RWPE2 (cell line): ENCODE measurements at regions not wholly inside any gene's neighbourhood (a gene's known extent, or its start where the extent isn't known, plus 50 kb on each side); places are given as distances from the start of the nearest gene placed in this dataset.

Source experiments
- ATAC-seq: fragments of 200-7000 bp; cut with Tn5 transposase; 3 replicates; pipeline ENCODE4 v1.9.1; 2021; ENCODE audit warnings: low read depth
- DNase-seq: peaks from one replicate; pipeline ENCODE4 v3.0.0-alpha.2; 2020; ENCODE audit warnings: low spot score
- H3K27ac ChIP-seq: fragments of 450-650 bp; 2 replicates; pipeline ENCODE4 v1.5.1; 2017; ENCODE audit warnings: mild to moderate bottlenecking; ENCODE audit not compliant: poor library complexity, severe bottlenecking
- H3K27me3 ChIP-seq: fragments of 250-450 bp; sonication (Bioruptor Pico); 2 replicates; pipeline ENCODE4 v1.5.1; 2021; ENCODE audit warnings: mild to moderate bottlenecking, moderate library complexity; ENCODE audit not compliant: insufficient read depth, poor library complexity, severe bottlenecking
- H3K36me3 ChIP-seq: fragments of 250-450 bp; sonication (Bioruptor Pico); 2 replicates; pipeline ENCODE4 v1.5.1; 2020; ENCODE audit warnings: low read depth, mild to moderate bottlenecking, moderate library complexity
- H3K4me1 ChIP-seq: fragments of 250-450 bp; sonication (Bioruptor Pico); 2 replicates; pipeline ENCODE4 v1.5.1; 2021; ENCODE audit warnings: mild to moderate bottlenecking, moderate library complexity; ENCODE audit not compliant: insufficient read depth, poor library complexity, severe bottlenecking
- H3K4me3 ChIP-seq: fragments of 250-450 bp; sonication (Bioruptor Pico); 2 replicates; pipeline ENCODE4 v1.5.1; 2021; ENCODE audit warnings: mild to moderate bottlenecking, moderate library complexity; ENCODE audit not compliant: severe bottlenecking
- H3K9me3 ChIP-seq: fragments of 250-450 bp; sonication (Bioruptor Pico); 2 replicates; pipeline ENCODE4 v1.5.1; 2021; ENCODE audit warnings: mild to moderate bottlenecking, moderate library complexity; ENCODE audit not compliant: severe bottlenecking
- TF ChIP-seq, protein P1 (sequence below): fragments of 450-650 bp; IDR thresholded peaks from one replicate; pipeline ENCODE4 v1.5.1; 2017; ENCODE audit warnings: mild to moderate bottlenecking, moderate library complexity; ENCODE audit not compliant: poor library complexity, severe bottlenecking

DNA sequence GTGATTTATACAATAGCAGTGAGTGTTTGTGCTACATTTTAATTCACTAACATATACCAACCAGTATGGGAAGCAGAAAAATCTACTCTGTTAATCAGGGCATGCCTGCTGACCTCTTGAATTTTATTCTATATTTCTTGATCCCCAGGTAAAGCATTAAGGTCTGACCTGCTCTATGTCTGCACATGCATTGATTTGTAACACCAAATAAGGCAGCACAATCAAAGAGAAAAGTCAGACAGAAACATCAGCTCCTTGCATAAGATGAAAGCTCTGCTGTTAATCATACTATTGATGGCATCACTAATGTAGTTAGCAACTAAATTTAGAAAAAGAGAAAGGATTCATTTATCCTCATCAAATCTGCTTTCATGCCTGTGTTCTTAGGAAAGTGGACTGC is 2744.8 kb upstream of the PCDH20 start:
- no peak overlapping the region for H3K27ac ChIP-seq
- no peak overlapping the region for H3K4me3 ChIP-seq
- no peaks in the 10 kb centered on the region for H3K9me3 ChIP-seq
- H3K4me1 ChIP-seq, result no peaks in the 10 kb centered on the region
- no peak for ATAC-seq
- H3K27me3 ChIP-seq, result no peaks in the 10 kb centered on the region
- no peak for DNase-seq
- H3K36me3 ChIP-seq, result no peaks in the 10 kb centered on the region
- TF ChIP-seq, protein P1, sequence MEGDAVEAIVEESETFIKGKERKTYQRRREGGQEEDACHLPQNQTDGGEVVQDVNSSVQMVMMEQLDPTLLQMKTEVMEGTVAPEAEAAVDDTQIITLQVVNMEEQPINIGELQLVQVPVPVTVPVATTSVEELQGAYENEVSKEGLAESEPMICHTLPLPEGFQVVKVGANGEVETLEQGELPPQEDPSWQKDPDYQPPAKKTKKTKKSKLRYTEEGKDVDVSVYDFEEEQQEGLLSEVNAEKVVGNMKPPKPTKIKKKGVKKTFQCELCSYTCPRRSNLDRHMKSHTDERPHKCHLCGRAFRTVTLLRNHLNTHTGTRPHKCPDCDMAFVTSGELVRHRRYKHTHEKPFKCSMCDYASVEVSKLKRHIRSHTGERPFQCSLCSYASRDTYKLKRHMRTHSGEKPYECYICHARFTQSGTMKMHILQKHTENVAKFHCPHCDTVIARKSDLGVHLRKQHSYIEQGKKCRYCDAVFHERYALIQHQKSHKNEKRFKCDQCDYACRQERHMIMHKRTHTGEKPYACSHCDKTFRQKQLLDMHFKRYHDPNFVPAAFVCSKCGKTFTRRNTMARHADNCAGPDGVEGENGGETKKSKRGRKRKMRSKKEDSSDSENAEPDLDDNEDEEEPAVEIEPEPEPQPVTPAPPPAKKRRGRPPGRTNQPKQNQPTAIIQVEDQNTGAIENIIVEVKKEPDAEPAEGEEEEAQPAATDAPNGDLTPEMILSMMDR, result no peak

DNA sequence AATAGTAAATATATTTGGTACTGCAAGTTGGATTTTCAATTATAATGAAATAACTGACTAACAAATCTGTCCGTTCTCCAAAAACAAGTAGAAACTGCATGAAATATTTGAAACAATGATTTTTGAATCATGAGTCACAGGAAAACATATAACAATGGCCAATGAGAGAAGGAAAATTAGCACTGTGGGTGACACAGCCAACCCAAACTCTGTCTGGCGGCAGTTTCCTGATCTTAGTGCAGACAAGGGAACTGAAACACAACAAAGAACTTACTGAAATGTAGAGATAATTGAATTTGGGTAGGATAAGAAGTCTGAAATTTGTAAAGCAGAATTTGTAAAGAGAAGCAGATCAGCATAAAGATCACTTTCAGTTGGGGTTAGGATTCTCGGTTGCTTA is 2743.3 kb upstream of the PCDH20 start:
- Histone ChIP-seq H3K27me3 (no peaks in the 10 kb centered on the region), H3K4me1 (no peaks in the 10 kb centered on the region), H3K4me3 (no peak overlapping the region), H3K36me3 (no peaks in the 10 kb centered on the region), H3K27ac (no peak overlapping the region), H3K9me3 (no peaks in the 10 kb centered on the region)
- DNase-seq (no peak), ATAC-seq (peak; percentile 36; the same call in 1 of the 3 replicates)
- TF ChIP-seq, protein P1, result no peak

DNA sequence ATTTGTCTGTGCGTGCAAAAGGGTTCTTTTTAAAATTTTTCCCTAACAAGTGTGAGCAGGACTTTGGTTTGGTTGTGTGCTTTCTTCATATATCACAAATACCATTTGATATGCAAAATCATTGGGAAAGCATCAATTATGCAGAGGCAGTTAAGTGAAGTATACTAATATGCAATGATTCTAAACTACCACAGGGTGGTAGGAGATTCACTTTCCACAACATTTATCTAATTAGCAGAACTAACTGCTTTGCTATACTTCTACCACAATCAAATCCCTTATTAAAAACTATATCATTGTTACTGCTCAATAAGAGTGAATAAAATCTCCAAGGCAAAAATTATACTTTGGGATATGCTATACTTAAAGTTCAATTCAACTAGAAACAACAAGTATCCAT is 2738.9 kb upstream of the PCDH20 start:
- TF ChIP-seq, protein P1, result peak; percentile 42
- no peak for ATAC-seq
- Histone ChIP-seq H3K27me3 (no peaks in the 10 kb centered on the region), H3K4me3 (no peak overlapping the region), H3K9me3 (no peaks in the 10 kb centered on the region), H3K36me3 (no peaks in the 10 kb centered on the region), H3K27ac (no peak overlapping the region), H3K4me1 (no peaks in the 10 kb centered on the region)
- no peak for DNase-seq

DNA sequence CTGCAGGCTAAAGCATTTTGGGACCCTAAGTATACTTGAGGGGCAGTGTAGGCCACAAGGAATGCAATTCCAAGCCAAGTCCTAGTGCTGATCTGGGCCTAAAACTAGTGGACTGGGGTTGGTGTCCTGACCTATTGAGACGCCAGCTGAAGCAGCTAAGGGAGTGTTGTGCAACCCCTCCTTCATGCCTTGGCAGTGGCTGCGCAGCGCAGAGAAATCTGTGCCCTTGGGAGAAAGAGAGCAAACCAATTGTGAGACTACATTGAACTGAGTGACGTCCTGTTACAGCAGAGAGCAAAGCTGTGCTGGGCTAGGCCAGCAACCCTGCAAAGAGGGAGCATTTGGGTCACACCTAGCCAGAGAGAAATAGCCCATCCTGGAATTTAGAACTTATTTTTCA is 2715.0 kb upstream of the PCDH20 start:
- H3K4me3 ChIP-seq, result no peak overlapping the region
- H3K4me1 ChIP-seq, result no peaks in the 10 kb centered on the region
- H3K9me3 ChIP-seq, result no peaks in the 10 kb centered on the region
- ATAC-seq (no peak), DNase-seq (no peak)
- TF ChIP-seq, protein P1, result no peak
- H3K36me3 ChIP-seq, result no peaks in the 10 kb centered on the region
- no peaks in the 10 kb centered on the region for H3K27me3 ChIP-seq
- H3K27ac ChIP-seq, result no peak overlapping the region

DNA sequence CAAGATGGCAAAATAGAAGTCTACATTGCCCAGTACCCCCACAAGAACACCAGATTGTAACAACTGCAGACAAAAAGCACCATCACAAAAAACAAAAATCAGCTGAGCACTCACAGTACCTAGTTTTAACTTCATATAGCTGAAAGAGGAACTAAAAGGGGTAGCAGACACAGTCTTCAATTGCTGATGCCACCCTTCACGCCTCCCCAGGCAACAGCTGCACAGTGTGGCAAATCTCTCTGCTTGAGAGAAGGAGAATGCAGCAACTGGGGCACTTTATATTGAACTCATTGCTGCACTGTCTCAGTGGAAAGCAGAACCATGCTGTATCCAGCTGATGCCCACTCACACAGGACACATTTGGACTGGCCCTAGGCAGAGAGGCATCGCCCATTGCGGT is 2714.5 kb upstream of the PCDH20 start:
- Histone ChIP-seq H3K36me3 (no peaks in the 10 kb centered on the region), H3K27me3 (no peaks in the 10 kb centered on the region), H3K4me1 (no peaks in the 10 kb centered on the region), H3K9me3 (no peaks in the 10 kb centered on the region), H3K4me3 (no peak overlapping the region), H3K27ac (no peak overlapping the region)
- TF ChIP-seq, protein P1, result no peak
- DNase-seq, result no peak
- ATAC-seq, result no peak
